WTC11 (cell line): ENCODE measurements at regions not wholly inside any gene's neighbourhood (a gene's known extent, or its start where the extent isn't known, plus 50 kb on each side); places are given as distances from the start of the nearest gene placed in this dataset.

ENCODE experiments used
- ATAC-seq: fragments of 200-7000 bp; cut with Tn5 transposase; 2 replicates; pipeline ENCODE4 v1.10.0; 2021; ENCODE audit warnings: mild to moderate bottlenecking, moderate library complexity
- CTCF ChIA-PET: fragments of 300-600 bp; sonication (Branson Sonifier 250); formaldehyde crosslinking; loops from one replicate; lab custom pipeline; 2021; ENCODE audit warnings: antibody characterized with exemption; lab: Charles Lee
- POLR2A ChIA-PET: fragments of 350-600 bp; sonication (Branson Sonifier 250); formaldehyde crosslinking; loops from one replicate; lab custom pipeline; 2021; ENCODE audit warnings: antibody characterized with exemption; lab: Charles Lee
- DNase-seq: peaks from one replicate; pipeline ENCODE4 v3.0.0; 2021; ENCODE audit warnings: low spot score
- H3K27ac Mint-ChIP-seq: 2 replicates; pipeline ENCODE4 v1.8.0; 2021; ENCODE audit warnings: mixed read lengths
- H3K27me3 Mint-ChIP-seq: 2 replicates; pipeline ENCODE4 v1.8.0; 2021; ENCODE audit warnings: low read depth, mild to moderate bottlenecking, moderate library complexity, mixed read lengths
- H3K36me3 Mint-ChIP-seq: 2 replicates; pipeline ENCODE4 v1.8.0; 2021; ENCODE audit warnings: mixed read lengths
- H3K4me1 Mint-ChIP-seq: 2 replicates; pipeline ENCODE4 v1.8.0; 2022; ENCODE audit warnings: mixed read lengths
- H3K4me3 Mint-ChIP-seq: 2 replicates; pipeline ENCODE4 v1.8.0; 2021; ENCODE audit warnings: mild to moderate bottlenecking, moderate library complexity, mixed read lengths
- H3K9me3 Mint-ChIP-seq: 2 replicates; pipeline ENCODE4 v1.8.0; 2021; ENCODE audit warnings: mixed read lengths
- ATF1 ChIP-seq: sonication (generic); formaldehyde crosslinking; IDR thresholded peaks from 2 replicates; pipeline ENCODE4 v1.8.1; 2023; ENCODE audit warnings: mild to moderate bottlenecking, moderate library complexity, missing genetic modification reagents
- ATF2 ChIP-seq: sonication (generic); formaldehyde crosslinking; IDR thresholded peaks from 2 replicates; pipeline ENCODE4 v1.8.1; 2022; ENCODE audit warnings: low read depth, missing genetic modification reagents, borderline replicate concordance
- FOXJ3 ChIP-seq: sonication (generic); formaldehyde crosslinking; IDR thresholded peaks from 2 replicates; pipeline ENCODE4 v1.9.0; 2021; ENCODE audit warnings: missing genetic modification reagents, mild to moderate bottlenecking, borderline replicate concordance
- HMGA2 ChIP-seq: fragments of 250-450 bp; sonication (Bioruptor Pico); IDR thresholded peaks from 2 replicates; pipeline ENCODE4 v1.4.0; 2021; ENCODE audit warnings: mild to moderate bottlenecking, moderate library complexity
- IRF2 ChIP-seq: sonication (generic); formaldehyde crosslinking; IDR thresholded peaks from 2 replicates; pipeline ENCODE4 v1.8.0; 2022; ENCODE audit warnings: low read depth, missing genetic modification reagents, borderline replicate concordance
- JUN ChIP-seq: sonication (generic); formaldehyde crosslinking; IDR thresholded peaks from 2 replicates; pipeline ENCODE4 v1.8.0; 2023; ENCODE audit warnings: mild to moderate bottlenecking, missing genetic modification reagents
- NR3C1 ChIP-seq: sonication (generic); formaldehyde crosslinking; conservative IDR thresholded peaks from 2 replicates; pipeline ENCODE4 v1.8.1; 2023; ENCODE audit warnings: low read depth, mild to moderate bottlenecking, missing genetic modification reagents
- SMAD3 ChIP-seq: sonication (generic); formaldehyde crosslinking; IDR thresholded peaks from 2 replicates; pipeline ENCODE4 v1.8.0; 2022; ENCODE audit warnings: missing genetic modification reagents, mild to moderate bottlenecking, borderline replicate concordance
- SP1 ChIP-seq: sonication (generic); formaldehyde crosslinking; conservative IDR thresholded peaks from 2 replicates; pipeline ENCODE4 v1.8.1; 2022; ENCODE audit warnings: missing genetic modification reagents
- TCF7 ChIP-seq: sonication (generic); formaldehyde crosslinking; IDR thresholded peaks from 2 replicates; pipeline ENCODE4 v1.8.0; 2022; ENCODE audit warnings: mild to moderate bottlenecking, low read depth, missing genetic modification reagents, moderate library complexity
- TP53 ChIP-seq: sonication (generic); formaldehyde crosslinking; IDR thresholded peaks from 2 replicates; pipeline ENCODE4 v1.8.1; 2023; ENCODE audit warnings: mild to moderate bottlenecking, missing genetic modification reagents
- ZNF121 ChIP-seq: sonication (generic); formaldehyde crosslinking; IDR thresholded peaks from 2 replicates; pipeline ENCODE4 v1.8.0; 2023; ENCODE audit warnings: missing genetic modification reagents
- ZNF396 ChIP-seq: fragments of 250-450 bp; sonication (Bioruptor Pico); IDR thresholded peaks from 2 replicates; pipeline ENCODE4 v1.8.0; 2021; ENCODE audit warnings: mild to moderate bottlenecking, moderate library complexity, borderline replicate concordance
- ZNF532 ChIP-seq: fragments of 250-450 bp; sonication (Bioruptor Pico); IDR thresholded peaks from 2 replicates; pipeline ENCODE4 v1.9.0; 2021; ENCODE audit warnings: mild to moderate bottlenecking, borderline replicate concordance
- TF ChIP-seq, protein P1 (sequence below): fragments of 250-450 bp; sonication (Bioruptor Pico); conservative IDR thresholded peaks from 2 replicates; pipeline ENCODE4 v1.9.0; 2021; ENCODE audit warnings: mild to moderate bottlenecking
- TF ChIP-seq, protein P2 (sequence below): sonication (generic); formaldehyde crosslinking; IDR thresholded peaks from 2 replicates; pipeline ENCODE4 v1.8.1; 2023; ENCODE audit warnings: mild to moderate bottlenecking, missing genetic modification reagents
- TF ChIP-seq, protein P3 (sequence below): fragments of 250-450 bp; sonication (Bioruptor Pico); IDR thresholded peaks from 2 replicates; pipeline ENCODE4 v1.9.0; 2021; ENCODE audit warnings: mild to moderate bottlenecking

- H3K4me3 Mint-ChIP-seq = no peak overlapping the region
- no peak for DNase-seq
- H3K9me3 Mint-ChIP-seq = peaks cover 31% of the 10 kb centered on the region
- ChIA-PET POLR2A (no interaction called here), CTCF (no interaction called here)
- no peak overlapping the region for H3K27ac Mint-ChIP-seq
- TF ChIP-seq ZNF121 (CRISPR knock-in tag) (no peak), NR3C1 (CRISPR knock-in tag) (no peak), TP53 (no peak)
- TF ChIP-seq, all 79 proteins: peak for 0
- ATAC-seq = no peak
- Mint-ChIP-seq H3K4me1 (no peaks in the 10 kb centered on the region), H3K36me3 (no peaks in the 10 kb centered on the region; the same call in 1 of the 2 replicates), H3K27me3 (peaks cover 15% of the 10 kb centered on the region)
Measured at GRCh38 chr7:145497911-145498525, 618.6 kb upstream of the CNTNAP2 start.

GRCh38 chr7:145490356-145490755 is 626.2 kb upstream of the CNTNAP2 start:
- no peak for DNase-seq
- no peak for ATAC-seq
- no peak for TF ChIP-seq IRF2
- no peak for TF ChIP-seq SP1
- TF ChIP-seq ZNF396 = no peak
- TF ChIP-seq, all 79 proteins: peak for 0
- Mint-ChIP-seq H3K27ac (no peak overlapping the region), H3K27me3 (no peaks in the 10 kb centered on the region), H3K9me3 (peaks cover 68% of the 10 kb centered on the region), H3K36me3 (peaks cover 24% of the 10 kb centered on the region), H3K4me1 (0 out of 2 replicates have a peak, but pooled peaks cover 5% of the 10 kb centered on the region), H3K4me3 (no peak overlapping the region)
- ChIA-PET POLR2A (no interaction called here), CTCF (no interaction called here)

- POLR2A ChIA-PET = no interaction called here
Measured at GRCh38 chr7:145489609-145490008, 627.0 kb upstream of the CNTNAP2 start.

More at GRCh38 chr7:145489609-145490008, 627.0 kb upstream of the CNTNAP2 start:
- DNase-seq = no peak
- Mint-ChIP-seq H3K36me3 (peaks cover 24% of the 10 kb centered on the region), H3K27me3 (no peaks in the 10 kb centered on the region), H3K27ac (no peak overlapping the region), H3K4me1 (0 out of 2 replicates have a peak, but pooled peaks cover 5% of the 10 kb centered on the region), H3K9me3 (peaks cover 63% of the 10 kb centered on the region), H3K4me3 (no peak overlapping the region)
- ATAC-seq = no peak
- CTCF ChIA-PET = no interaction called here
- TF ChIP-seq NR3C1 (CRISPR knock-in tag) (no peak), ZNF121 (CRISPR knock-in tag) (no peak), ATF1 (CRISPR knock-in tag) (no peak), IRF2 (no peak), SMAD3 (CRISPR knock-in tag) (no peak), ATF2 (CRISPR knock-in tag) (no peak), ZNF532 (CRISPR knock-in tag) (no peak), FOXJ3 (CRISPR knock-in tag) (no peak), TCF7 (CRISPR knock-in tag) (no peak), JUN (CRISPR knock-in tag) (no peak), HMGA2 (no peak)
- TF ChIP-seq, protein P1, sequence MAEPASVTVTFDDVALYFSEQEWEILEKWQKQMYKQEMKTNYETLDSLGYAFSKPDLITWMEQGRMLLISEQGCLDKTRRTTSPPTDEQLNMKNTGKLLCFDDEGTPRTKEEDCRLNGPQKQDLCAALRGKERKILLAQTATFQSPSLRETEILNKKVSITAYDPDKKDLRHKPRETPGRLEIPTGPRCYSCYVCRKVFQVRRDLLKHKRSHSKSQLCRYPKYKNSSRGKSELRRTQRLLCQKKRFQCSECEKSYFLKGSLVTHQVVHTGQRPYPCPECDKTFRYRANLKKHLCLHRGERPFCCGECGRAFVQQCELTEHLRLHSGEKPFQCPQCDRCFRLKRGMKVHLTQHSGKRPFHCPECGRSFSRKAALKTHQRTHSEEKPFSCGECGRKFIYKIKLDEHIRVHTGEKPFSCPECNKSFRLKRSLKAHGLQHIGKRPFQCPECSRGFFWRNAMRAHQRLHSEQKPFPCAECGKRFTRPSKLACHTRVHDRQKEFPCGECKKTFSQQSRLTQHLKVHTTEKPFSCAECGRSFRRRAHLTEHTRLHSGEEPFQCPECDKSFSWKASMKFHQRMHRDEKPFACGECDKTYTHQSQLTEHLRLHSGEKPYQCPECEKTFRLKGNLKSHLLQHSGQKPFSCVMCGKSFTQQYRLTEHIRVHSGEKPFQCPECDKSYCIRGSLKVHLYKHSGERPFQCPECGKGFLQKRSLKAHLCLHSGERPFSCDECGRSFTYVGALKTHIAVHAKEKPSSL (CRISPR knock-in tag) = no peak
- TF ChIP-seq, protein P2, sequence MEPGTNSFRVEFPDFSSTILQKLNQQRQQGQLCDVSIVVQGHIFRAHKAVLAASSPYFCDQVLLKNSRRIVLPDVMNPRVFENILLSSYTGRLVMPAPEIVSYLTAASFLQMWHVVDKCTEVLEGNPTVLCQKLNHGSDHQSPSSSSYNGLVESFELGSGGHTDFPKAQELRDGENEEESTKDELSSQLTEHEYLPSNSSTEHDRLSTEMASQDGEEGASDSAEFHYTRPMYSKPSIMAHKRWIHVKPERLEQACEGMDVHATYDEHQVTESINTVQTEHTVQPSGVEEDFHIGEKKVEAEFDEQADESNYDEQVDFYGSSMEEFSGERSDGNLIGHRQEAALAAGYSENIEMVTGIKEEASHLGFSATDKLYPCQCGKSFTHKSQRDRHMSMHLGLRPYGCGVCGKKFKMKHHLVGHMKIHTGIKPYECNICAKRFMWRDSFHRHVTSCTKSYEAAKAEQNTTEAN (CRISPR knock-in tag) = no peak
- TF ChIP-seq, protein P3, sequence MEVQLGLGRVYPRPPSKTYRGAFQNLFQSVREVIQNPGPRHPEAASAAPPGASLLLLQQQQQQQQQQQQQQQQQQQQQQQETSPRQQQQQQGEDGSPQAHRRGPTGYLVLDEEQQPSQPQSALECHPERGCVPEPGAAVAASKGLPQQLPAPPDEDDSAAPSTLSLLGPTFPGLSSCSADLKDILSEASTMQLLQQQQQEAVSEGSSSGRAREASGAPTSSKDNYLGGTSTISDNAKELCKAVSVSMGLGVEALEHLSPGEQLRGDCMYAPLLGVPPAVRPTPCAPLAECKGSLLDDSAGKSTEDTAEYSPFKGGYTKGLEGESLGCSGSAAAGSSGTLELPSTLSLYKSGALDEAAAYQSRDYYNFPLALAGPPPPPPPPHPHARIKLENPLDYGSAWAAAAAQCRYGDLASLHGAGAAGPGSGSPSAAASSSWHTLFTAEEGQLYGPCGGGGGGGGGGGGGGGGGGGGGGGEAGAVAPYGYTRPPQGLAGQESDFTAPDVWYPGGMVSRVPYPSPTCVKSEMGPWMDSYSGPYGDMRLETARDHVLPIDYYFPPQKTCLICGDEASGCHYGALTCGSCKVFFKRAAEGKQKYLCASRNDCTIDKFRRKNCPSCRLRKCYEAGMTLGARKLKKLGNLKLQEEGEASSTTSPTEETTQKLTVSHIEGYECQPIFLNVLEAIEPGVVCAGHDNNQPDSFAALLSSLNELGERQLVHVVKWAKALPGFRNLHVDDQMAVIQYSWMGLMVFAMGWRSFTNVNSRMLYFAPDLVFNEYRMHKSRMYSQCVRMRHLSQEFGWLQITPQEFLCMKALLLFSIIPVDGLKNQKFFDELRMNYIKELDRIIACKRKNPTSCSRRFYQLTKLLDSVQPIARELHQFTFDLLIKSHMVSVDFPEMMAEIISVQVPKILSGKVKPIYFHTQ (CRISPR knock-in tag) = no peak
